Loucy (cell line): ENCODE measurements at regions not wholly inside any gene's neighbourhood (a gene's known extent, or its start where the extent isn't known, plus 50 kb on each side); places are given as distances from the start of the nearest gene placed in this dataset.
"Not testable (repeated sequence)": the region's sequence is repeated elsewhere in the genome, so short reads cannot be mapped to it uniquely, and the experiment has no call there.

Experiments used
- CTCF ChIP-seq: fragments of 200-600 bp; sonication (generic); conservative IDR thresholded peaks from 2 replicates; pipeline ENCODE4 v1.5.1; 2014; ENCODE audit warnings: mild to moderate bottlenecking, antibody characterized with exemption, low read length
- EZH2phosphoT487 ChIP-seq: fragments of 200-600 bp; IDR thresholded peaks from 2 replicates; pipeline ENCODE4 v1.6.1; 2018; ENCODE audit warnings: antibody characterized with exemption, mild to moderate bottlenecking, moderate library complexity, borderline replicate concordance

- not testable (repeated sequence) for TF ChIP-seq CTCF, EZH2phosphoT487
Observed at GRCh38 chr12:131295559-131295958, 341.9 kb downstream of the ADGRD1 start.
